ENCODE measurements at regions not wholly inside any gene's neighbourhood (a gene's known extent, or its start where the extent isn't known, plus 50 kb on each side); places are given as distances from the start of the nearest gene placed in this dataset.

GRCh38 chr1:166410083-166410385 lies 243.2 kb upstream of the FAM78B start:
- no peak for TF ChIP-seq CTCF (IDR thresholded peaks at IDR 0.05; ENCODE audit: insufficient read depth, low read length, poor library complexity, severe bottlenecking)
- TF ChIP-seq EZH2phosphoT487 (conservative IDR thresholded peaks at IDR 0.05; ENCODE audit: low read length): no peak
